B cell (primary cell): ENCODE measurements at regions not wholly inside any gene's neighbourhood (a gene's known extent, or its start where the extent isn't known, plus 50 kb on each side); places are given as distances from the start of the nearest gene placed in this dataset.

Experiments
- ATAC-seq: fragments of 200-7000 bp; cut with Tn5 transposase; one replicate; pipeline ENCODE4 v1.10.0; 2021; ENCODE audit warnings: low read depth, mild to moderate bottlenecking, moderate number of reproducible peaks, moderate library complexity
- CTCF ChIA-PET: fragments of 350-600 bp; sonication (Branson Sonifier 250); formaldehyde crosslinking; loops from one replicate; lab custom pipeline; 2021; ENCODE audit warnings: antibody characterized with exemption, inconsistent platforms; lab: Charles Lee
- POLR2A ChIA-PET: fragments of 350-600 bp; sonication (Branson Sonifier 250); formaldehyde crosslinking; loops from one replicate; lab custom pipeline; 2021; ENCODE audit warnings: antibody characterized with exemption; lab: Charles Lee
- DNase-seq: peaks from one replicate; pipeline ENCODE4 v3.0.0; 2013
- H2AFZ ChIP-seq: 2 replicates; pipeline ENCODE4 v1.6.1; 2012; ENCODE audit warnings: mild to moderate bottlenecking, low read depth, low read length; ENCODE audit not compliant: insufficient read depth, poor library complexity, severe bottlenecking
- H3K27ac ChIP-seq, 2 donors: 1 replicate in 1 of 2; 2 replicates in 1 of 2; pipeline ENCODE4 v1.5.1; 2012 to 2013; ENCODE audit warnings: low read length in 2 of 2, mild to moderate bottlenecking in 2 of 2, moderate library complexity in 1 of 2
- H3K27me3 ChIP-seq, 4 experiments: fragments of 200-600 bp in 1 of 4; sonication (generic) in 1 of 4; replicated peaks in 1 of 4; 1 replicate in 2 of 4; 2 replicates in 2 of 4; pipeline versions ENCODE4 v1.6.1 to v1.7.0; 2013 to 2016; ENCODE audit warnings: low read length in 3 of 4, mild to moderate bottlenecking in 2 of 4, mixed read lengths in 1 of 4, moderate library complexity in 1 of 4; ENCODE audit not compliant: insufficient read depth in 4 of 4, control insufficient read depth in 3 of 4; ENCODE audit errors: control extremely low read depth in 1 of 4
- H3K36me3 ChIP-seq, 2 experiments: replicated peaks in 1 of 2; 1 replicate in 1 of 2; 2 replicates in 1 of 2; pipeline versions ENCODE4 v1.6.1 to v1.7.1; 2013; ENCODE audit warnings: low read length in 1 of 2; ENCODE audit not compliant: insufficient read depth in 2 of 2, control insufficient read depth in 1 of 2; ENCODE audit errors: control extremely low read depth in 1 of 2, extremely low read depth in 1 of 2
- H3K4me1 ChIP-seq, 2 donors: fragments of 200-600 bp in 1 of 2; sonication (generic) in 1 of 2; 1 replicate in 1 of 2; 2 replicates in 1 of 2; pipeline versions ENCODE4 v1.5.1 to v1.6.1; 2013 to 2017; ENCODE audit warnings: low read length in 2 of 2; ENCODE audit not compliant: control insufficient read depth in 2 of 2, insufficient read depth in 2 of 2
- H3K4me2 ChIP-seq: replicated peaks from 2 replicates; pipeline ENCODE3; 2012; ENCODE audit warnings: mild to moderate bottlenecking, low read depth, low read length; ENCODE audit not compliant: poor library complexity, severe bottlenecking
- H3K4me3 ChIP-seq, 5 experiments: fragments of 200-600 bp in 1 of 5; sonication (generic) in 1 of 5; 1 replicate in 3 of 5; 2 replicates in 2 of 5; pipeline versions ENCODE4 v1.5.1 to v1.7.0; 2011 to 2016; ENCODE audit warnings: low read length in 4 of 5, mild to moderate bottlenecking in 4 of 5, low read depth in 2 of 5, control low read depth in 1 of 5, moderate library complexity in 1 of 5; ENCODE audit not compliant: insufficient read depth in 1 of 5; ENCODE audit errors: control extremely low read depth in 1 of 5, extremely low read depth in 1 of 5
- H3K79me2 ChIP-seq: fragments of 200-600 bp; sonication (generic); one replicate; pipeline ENCODE4 v1.6.0; 2016; ENCODE audit warnings: low read length; ENCODE audit not compliant: control insufficient read depth, insufficient read depth
- H3K9ac ChIP-seq: fragments of 200-600 bp; sonication (generic); 2 replicates; pipeline ENCODE4 v1.6.1; 2017; ENCODE audit warnings: mild to moderate bottlenecking, low read length, moderate library complexity
- H3K9me3 ChIP-seq, 3 donors: one replicate each; pipeline versions ENCODE4 v1.6.1 to v1.7.1; 2013; ENCODE audit warnings: low read length in 2 of 3; ENCODE audit not compliant: control insufficient read depth in 2 of 3, insufficient read depth in 1 of 3; ENCODE audit errors: control extremely low read depth in 1 of 3
- H4K20me1 ChIP-seq: 2 replicates; pipeline ENCODE4 v1.6.0; 2012; ENCODE audit warnings: mild to moderate bottlenecking, low read length; ENCODE audit not compliant: insufficient read depth, control insufficient read depth, poor library complexity, severe bottlenecking
- H3K27ac Mint-ChIP-seq: one replicate; pipeline ENCODE4 v1.8.0; 2021; ENCODE audit warnings: mixed read lengths
- H3K27me3 Mint-ChIP-seq: one replicate; pipeline ENCODE4 v1.8.0; 2021; ENCODE audit warnings: mixed read lengths
- H3K4me1 Mint-ChIP-seq: one replicate; pipeline ENCODE4 v1.8.0; 2021; ENCODE audit warnings: mixed read lengths
- H3K4me3 Mint-ChIP-seq: one replicate; pipeline ENCODE4 v1.8.0; 2021; ENCODE audit warnings: mixed read lengths
- H3K9me3 Mint-ChIP-seq: one replicate; pipeline ENCODE4 v1.8.0; 2022; ENCODE audit warnings: mixed read lengths; ENCODE audit not compliant: insufficient read depth
- CTCF ChIP-seq: fragments of 200-600 bp; IDR thresholded peaks from one replicate; pipeline ENCODE4 v1.8.0; 2022; ENCODE audit warnings: antibody characterized with exemption, mild to moderate bottlenecking
- EZH2 ChIP-seq: IDR thresholded peaks from 2 replicates; pipeline ENCODE4 v1.6.1; 2012; ENCODE audit warnings: borderline replicate concordance, low read depth, mild to moderate bottlenecking, moderate library complexity, low read length; ENCODE audit not compliant: insufficient read depth, poor library complexity, severe bottlenecking
- WGBS: methylation state at CpG from one replicate; pipeline ENCODE4 v1.1.5; 2013; ENCODE audit warnings: missing lambda C conversion rate; ENCODE audit not compliant: insufficient coverage; 5-methylcytosine and 5-hydroxymethylcytosine counted together
- intact Hi-C: fragments of 100-400 bp; cut with micrococcal nuclease; formaldehyde crosslinking; loops from one replicate; pipeline ENCODE4 v1.10.0; 2022

DNA sequence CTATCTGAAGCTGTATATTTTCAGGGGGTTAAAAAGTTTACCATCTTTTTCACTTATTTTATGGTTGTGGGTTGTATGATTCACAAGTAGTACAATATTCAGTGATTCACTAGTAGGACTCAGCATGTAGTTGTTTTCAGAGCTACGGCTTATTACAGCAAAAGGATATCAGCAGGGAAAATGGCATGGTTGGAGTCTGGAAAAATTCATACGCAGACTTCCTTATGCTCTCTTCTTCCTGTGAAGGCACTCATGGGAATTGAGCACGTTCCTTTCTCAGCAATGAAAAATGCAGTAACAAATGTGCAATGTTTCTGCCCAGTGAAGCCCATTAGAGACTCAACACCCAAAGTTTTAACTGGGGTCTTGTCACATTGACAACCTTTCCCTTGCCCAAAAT is 250.5 kb downstream of the KCNN2 start:
- ATAC-seq (no peak), DNase-seq (no peak)
- Histone ChIP-seq H3K4me2 (no peak overlapping the region), H4K20me1 (no peaks in the 10 kb centered on the region), H3K9me3 (peaks cover 0 to 2% (median 0%) of the 10 kb centered on the region in 3 donors), H3K36me3 (no peaks in the 10 kb centered on the region), H3K4me1 (no peaks in the 10 kb centered on the region), H3K27ac (no peak overlapping the region), H3K27me3 (no peaks in the 10 kb centered on the region), H3K4me3 (no peak overlapping the region), H3K9ac (no peak overlapping the region), H2AFZ (no peak overlapping the region), H3K79me2 (no peaks in the 10 kb centered on the region)
- Mint-ChIP-seq H3K4me3 (no peak overlapping the region), H3K9me3 (no peaks in the 10 kb centered on the region), H3K4me1 (no peaks in the 10 kb centered on the region), H3K27me3 (no peaks in the 10 kb centered on the region), H3K27ac (no peak overlapping the region)
- TF ChIP-seq CTCF: no peak
- TF ChIP-seq EZH2: no peak
- ChIA-PET CTCF (no interaction called here), POLR2A (no interaction called here)
- 78% methylated on average over 3 of the region's 3 CpGs for WGBS
- intact Hi-C loops: no loop called here

GRCh38 chr5:114581136-114581535 is 219.3 kb downstream of the KCNN2 start:
- no CpG with 5 or more reads among the region's 2 CpGs for WGBS
- Histone ChIP-seq H3K4me1 (no peaks in the 10 kb centered on the region), H3K9me3 (no peaks in the 10 kb centered on the region), H3K79me2 (no peaks in the 10 kb centered on the region), H3K9ac (no peak overlapping the region), H3K4me2 (no peak overlapping the region), H3K36me3 (no peaks in the 10 kb centered on the region), H3K4me3 (no peak overlapping the region), H4K20me1 (no peaks in the 10 kb centered on the region), H3K27me3 (no peaks in the 10 kb centered on the region), H2AFZ (no peak overlapping the region), H3K27ac (no peak overlapping the region)
- CTCF ChIA-PET: no interaction called here
- intact Hi-C loops: no loop called here
- TF ChIP-seq EZH2: no peak
- no peaks in the 10 kb centered on the region for H3K9me3 Mint-ChIP-seq
- H3K4me1 Mint-ChIP-seq: no peaks in the 10 kb centered on the region
- DNase-seq (no peak), ATAC-seq (no peak)
- H3K4me3 Mint-ChIP-seq: no peak overlapping the region
- POLR2A ChIA-PET: no interaction called here
- no peak overlapping the region for H3K27ac Mint-ChIP-seq
- H3K27me3 Mint-ChIP-seq: no peaks in the 10 kb centered on the region
